Left hindlimb (tissue), 1 donor: ENCODE measurements at regions not wholly inside any gene's neighbourhood (a gene's known extent, or its start where the extent isn't known, plus 50 kb on each side); places are given as distances from the start of the nearest gene placed in this dataset.

ENCODE experiments used
- DNase-seq: peaks from one replicate; pipeline ENCODE4 v3.0.0-alpha.2; 2018

- no peak for DNase-seq
Measured at GRCh38 chr17:79144133-79144532, 69.5 kb downstream of the ENGASE start.

DNA sequence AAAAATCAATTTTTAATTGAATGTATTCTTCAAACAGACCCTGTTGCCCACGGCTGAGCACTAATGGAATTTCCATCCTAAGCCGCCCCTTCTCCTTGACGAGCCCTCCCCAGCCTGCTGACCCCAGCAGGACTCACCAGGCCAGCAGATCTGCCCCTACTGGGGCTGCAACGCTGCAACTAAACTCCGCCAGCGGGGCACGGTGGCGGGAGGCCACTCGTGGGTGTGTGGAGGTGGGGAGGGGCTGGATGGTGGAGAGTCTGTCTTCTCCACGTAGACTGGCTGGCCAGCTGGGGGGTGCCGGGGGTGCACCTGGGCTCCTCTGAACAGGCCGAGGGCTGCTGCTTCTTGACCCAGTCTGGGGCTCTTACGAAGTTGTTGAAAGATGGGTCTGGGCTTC, 67.8 kb downstream of the ENGASE start:
- DNase-seq, result no peak

DNA sequence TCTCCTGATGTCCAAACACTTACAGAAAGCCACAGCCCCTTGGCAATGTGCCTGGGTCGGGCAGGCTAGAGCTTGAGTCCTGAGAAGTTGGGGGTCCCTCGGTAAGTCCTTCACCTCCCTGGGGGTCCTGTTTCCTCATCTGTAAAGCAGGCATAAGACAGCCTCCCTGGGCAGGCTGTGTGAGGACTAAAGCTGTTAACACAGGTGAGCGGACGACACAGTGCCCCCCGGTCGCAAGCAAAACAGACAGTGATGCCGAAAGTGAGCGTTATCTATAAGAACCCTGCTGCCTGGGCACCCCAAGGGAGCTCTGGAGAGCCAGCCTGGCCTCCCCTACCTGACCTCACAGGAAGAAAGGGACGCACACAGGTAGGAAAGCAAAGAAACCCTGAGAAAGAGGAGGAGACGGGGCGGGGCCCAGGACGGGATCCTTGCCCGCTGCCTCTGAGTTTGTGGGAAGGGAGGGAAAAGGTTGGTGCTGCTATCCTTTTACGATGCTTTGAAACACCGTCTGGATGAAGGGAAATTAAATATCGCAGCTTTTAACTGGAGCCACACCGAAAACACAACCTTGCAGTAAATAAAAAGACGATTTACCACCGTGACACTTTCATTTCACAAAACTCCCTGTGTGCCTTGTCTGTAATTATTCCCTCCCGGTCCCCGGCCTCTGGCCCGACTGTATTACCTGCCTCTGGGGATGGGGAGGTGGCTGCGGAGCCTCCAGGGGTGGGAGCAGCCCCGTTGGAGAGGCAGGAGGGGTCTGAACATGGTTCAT, 67.1 kb downstream of the ENGASE start:
- no peak for DNase-seq

DNA sequence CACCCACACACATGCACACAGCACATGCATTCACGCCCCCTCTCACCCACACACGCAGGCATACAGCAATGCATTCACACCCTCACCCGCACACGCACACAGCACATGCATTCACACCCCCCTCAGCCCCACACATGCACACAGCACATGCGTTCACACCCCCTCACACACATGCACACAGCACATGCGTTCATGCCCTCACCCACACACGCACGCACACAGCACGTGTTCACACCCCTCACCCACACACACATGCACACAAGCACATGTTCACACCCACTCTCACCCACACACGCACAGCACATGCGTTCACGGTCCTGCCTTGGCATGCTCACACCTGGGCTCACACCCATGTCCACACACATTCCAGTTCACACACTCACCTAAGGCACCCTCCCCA, 64.2 kb downstream of the ENGASE start:
- no peak for DNase-seq

DNA sequence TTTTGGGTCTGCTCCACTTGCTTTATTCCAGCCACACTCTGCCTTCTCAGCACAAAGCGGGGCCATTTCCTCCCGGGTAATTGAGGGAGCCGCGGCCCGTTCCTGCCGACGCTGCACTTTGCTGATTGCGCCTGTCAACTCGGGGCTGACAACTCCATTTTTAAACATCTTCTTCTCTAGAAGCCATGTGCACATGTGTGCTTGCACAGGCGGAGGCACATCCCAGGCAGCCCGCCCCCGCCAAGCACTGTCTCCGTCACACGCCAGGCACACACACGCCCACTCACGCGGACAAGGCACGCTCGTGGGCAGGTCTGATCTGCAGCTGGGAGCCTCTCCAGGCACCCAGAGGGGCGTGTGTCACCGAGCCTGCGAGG, 63.2 kb downstream of the ENGASE start:
- DNase-seq, result no peak

- no peak for DNase-seq
Measured at GRCh38 chr17:79137015-79137788, 62.6 kb downstream of the ENGASE start.

DNA sequence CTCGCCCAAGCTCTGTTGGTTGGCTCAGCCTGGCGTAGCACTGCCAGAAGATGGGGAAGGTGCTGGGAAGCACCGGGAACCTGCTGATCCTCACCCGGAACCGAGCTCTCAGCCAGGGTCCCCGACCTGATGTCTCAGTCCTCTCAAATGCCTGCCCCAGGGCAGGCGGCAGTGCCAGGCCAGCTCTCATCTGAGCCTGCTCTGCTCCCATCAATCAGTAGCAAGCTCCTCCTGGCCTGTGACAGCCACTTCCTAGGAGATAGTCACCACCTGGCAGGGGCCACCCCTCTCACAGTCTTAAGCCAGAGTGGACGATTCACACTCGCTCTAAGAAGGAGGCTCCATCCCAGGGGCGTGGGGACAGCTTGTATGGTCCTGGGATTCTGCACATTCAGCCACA, 62.0 kb downstream of the ENGASE start:
- DNase-seq, result no peak
